GM12878 (cell line): ENCODE measurements at regions not wholly inside any gene's neighbourhood (a gene's known extent, or its start where the extent isn't known, plus 50 kb on each side); places are given as distances from the start of the nearest gene placed in this dataset.
"Not testable (repeated sequence)": the region's sequence is repeated elsewhere in the genome, so short reads cannot be mapped to it uniquely, and the experiment has no call there.

Experiments used
- CBX5 ChIP-seq: sonication (generic); IDR thresholded peaks from 2 replicates; pipeline ENCODE4 v1.6.1; 2016; ENCODE audit warnings: low read depth, moderate library complexity, mild to moderate bottlenecking, inconsistent platforms
- CEBPB ChIP-seq, 2 experiments: fragments of 150-350 bp in 1 of 2; IDR thresholded peaks; 2 replicates each; pipeline ENCODE4 v1.6.1; 2012 to 2014; ENCODE audit warnings: low read depth in 2 of 2, low read length in 2 of 2, borderline replicate concordance in 1 of 2, inconsistent platforms in 1 of 2
- CREM ChIP-seq: IDR thresholded peaks from 2 replicates; pipeline ENCODE4 v1.6.1; 2014; ENCODE audit warnings: antibody characterized with exemption, low read depth
- EP300 ChIP-seq, 2 experiments: fragments of 150-350 bp in 1 of 2; IDR thresholded peaks; 2 replicates each; pipeline ENCODE4 v1.6.1; 2011 to 2012; ENCODE audit warnings: low read depth in 2 of 2, low read length in 2 of 2, borderline replicate concordance in 1 of 2, improper control_type of control experiment in 1 of 2, inconsistent platforms in 1 of 2; ENCODE audit not compliant: control insufficient read depth in 1 of 2
- IKZF1 ChIP-seq: fragments of 450-650 bp; conservative IDR thresholded peaks from 2 replicates; pipeline ENCODE4 v1.6.1; 2017; ENCODE audit warnings: antibody characterized with exemption, mild to moderate bottlenecking
- NFXL1 ChIP-seq: fragments of 450-650 bp; IDR thresholded peaks from 2 replicates; pipeline ENCODE4 v1.6.1; 2017; ENCODE audit warnings: antibody characterized with exemption, mild to moderate bottlenecking, borderline replicate concordance
- NRF1 ChIP-seq: conservative IDR thresholded peaks from 2 replicates; pipeline ENCODE4 v1.6.1; 2011; ENCODE audit warnings: mild to moderate bottlenecking, low read depth, low read length, improper control_type of control experiment
- SMC3 ChIP-seq: IDR thresholded peaks from 2 replicates; pipeline ENCODE4 v1.6.1; 2011; ENCODE audit warnings: low read length, improper control_type of control experiment, borderline replicate concordance
- SRF ChIP-seq, 2 experiments: IDR thresholded peaks; 2 replicates each; pipeline ENCODE4 v1.6.1; 2011; ENCODE audit warnings: low read depth in 2 of 2, low read length in 2 of 2, mild to moderate bottlenecking in 1 of 2, moderate library complexity in 1 of 2
- YY1 ChIP-seq: IDR thresholded peaks from 2 replicates; pipeline ENCODE4 v1.6.1; 2011; ENCODE audit warnings: low read depth, mild to moderate bottlenecking, low read length
- TF ChIP-seq, protein P1 (sequence below), 3 experiments: IDR thresholded peaks in 2 of 3; conservative IDR thresholded peaks in 1 of 3; 2 replicates each; pipeline ENCODE4 v1.5.1; 2011; ENCODE audit warnings: low read depth in 3 of 3, low read length in 3 of 3, mild to moderate bottlenecking in 3 of 3, control low read depth in 2 of 3, moderate library complexity in 2 of 3, inconsistent platforms in 1 of 3, mixed read lengths in 1 of 3; ENCODE audit not compliant: control insufficient read depth in 2 of 3, insufficient read depth in 1 of 3; ENCODE audit errors: extremely low read depth in 1 of 3
- TF ChIP-seq, protein P2 (sequence below): IDR thresholded peaks from 2 replicates; pipeline ENCODE4 v1.6.1; 2012; ENCODE audit warnings: low read length, inconsistent platforms
- TF ChIP-seq, protein P3 (sequence below): fragments of 450-650 bp; IDR thresholded peaks from 2 replicates; pipeline ENCODE4 v1.6.1; 2016; ENCODE audit warnings: mild to moderate bottlenecking

DNA sequence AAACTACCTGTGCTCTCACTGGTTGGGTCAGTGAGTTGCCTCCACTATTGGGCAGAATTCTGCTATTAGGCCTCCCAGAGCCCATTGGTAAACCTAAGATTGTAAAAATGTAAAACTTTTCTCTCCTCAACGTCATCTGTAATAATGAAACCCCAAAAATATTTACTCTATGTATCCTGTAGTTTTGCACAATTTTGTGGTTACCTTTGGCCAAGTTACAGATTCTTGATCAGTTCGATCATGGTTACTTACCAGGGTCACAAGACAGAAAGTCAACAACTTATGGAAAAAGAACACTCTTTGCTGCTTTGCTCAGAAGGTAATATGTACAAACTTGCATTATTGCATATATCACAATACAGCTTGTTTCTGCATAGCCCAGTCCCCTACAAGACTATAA is 83.7 kb upstream of the KIF2A start:
- TF ChIP-seq, protein P1, sequence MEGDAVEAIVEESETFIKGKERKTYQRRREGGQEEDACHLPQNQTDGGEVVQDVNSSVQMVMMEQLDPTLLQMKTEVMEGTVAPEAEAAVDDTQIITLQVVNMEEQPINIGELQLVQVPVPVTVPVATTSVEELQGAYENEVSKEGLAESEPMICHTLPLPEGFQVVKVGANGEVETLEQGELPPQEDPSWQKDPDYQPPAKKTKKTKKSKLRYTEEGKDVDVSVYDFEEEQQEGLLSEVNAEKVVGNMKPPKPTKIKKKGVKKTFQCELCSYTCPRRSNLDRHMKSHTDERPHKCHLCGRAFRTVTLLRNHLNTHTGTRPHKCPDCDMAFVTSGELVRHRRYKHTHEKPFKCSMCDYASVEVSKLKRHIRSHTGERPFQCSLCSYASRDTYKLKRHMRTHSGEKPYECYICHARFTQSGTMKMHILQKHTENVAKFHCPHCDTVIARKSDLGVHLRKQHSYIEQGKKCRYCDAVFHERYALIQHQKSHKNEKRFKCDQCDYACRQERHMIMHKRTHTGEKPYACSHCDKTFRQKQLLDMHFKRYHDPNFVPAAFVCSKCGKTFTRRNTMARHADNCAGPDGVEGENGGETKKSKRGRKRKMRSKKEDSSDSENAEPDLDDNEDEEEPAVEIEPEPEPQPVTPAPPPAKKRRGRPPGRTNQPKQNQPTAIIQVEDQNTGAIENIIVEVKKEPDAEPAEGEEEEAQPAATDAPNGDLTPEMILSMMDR (IDR thresholded peaks at IDR 0.05 in 2 of 3, conservative IDR thresholded peaks at IDR 0.05 in 1 of 3; ENCODE audit: control insufficient read depth in 2 of 3, extremely low read depth in 1 of 3, insufficient read depth in 1 of 3, low read depth in 3 of 3, low read length in 3 of 3): not testable (repeated sequence)
- TF ChIP-seq CEBPB (IDR thresholded peaks at IDR 0.05; ENCODE audit: borderline replicate concordance in 1 of 2, low read depth in 2 of 2, low read length in 2 of 2); EP300 (IDR thresholded peaks at IDR 0.05; ENCODE audit: borderline replicate concordance in 1 of 2, control insufficient read depth in 1 of 2, low read depth in 2 of 2, low read length in 2 of 2); YY1; NFXL1; NRF1; SRF (IDR thresholded peaks at IDR 0.05; ENCODE audit: low read depth in 2 of 2, low read length in 2 of 2); IKZF1; CBX5; CREM; SMC3: not testable (repeated sequence)
- TF ChIP-seq, protein P2, sequence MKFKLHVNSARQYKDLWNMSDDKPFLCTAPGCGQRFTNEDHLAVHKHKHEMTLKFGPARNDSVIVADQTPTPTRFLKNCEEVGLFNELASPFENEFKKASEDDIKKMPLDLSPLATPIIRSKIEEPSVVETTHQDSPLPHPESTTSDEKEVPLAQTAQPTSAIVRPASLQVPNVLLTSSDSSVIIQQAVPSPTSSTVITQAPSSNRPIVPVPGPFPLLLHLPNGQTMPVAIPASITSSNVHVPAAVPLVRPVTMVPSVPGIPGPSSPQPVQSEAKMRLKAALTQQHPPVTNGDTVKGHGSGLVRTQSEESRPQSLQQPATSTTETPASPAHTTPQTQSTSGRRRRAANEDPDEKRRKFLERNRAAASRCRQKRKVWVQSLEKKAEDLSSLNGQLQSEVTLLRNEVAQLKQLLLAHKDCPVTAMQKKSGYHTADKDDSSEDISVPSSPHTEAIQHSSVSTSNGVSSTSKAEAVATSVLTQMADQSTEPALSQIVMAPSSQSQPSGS: not testable (repeated sequence)
- TF ChIP-seq, protein P3, sequence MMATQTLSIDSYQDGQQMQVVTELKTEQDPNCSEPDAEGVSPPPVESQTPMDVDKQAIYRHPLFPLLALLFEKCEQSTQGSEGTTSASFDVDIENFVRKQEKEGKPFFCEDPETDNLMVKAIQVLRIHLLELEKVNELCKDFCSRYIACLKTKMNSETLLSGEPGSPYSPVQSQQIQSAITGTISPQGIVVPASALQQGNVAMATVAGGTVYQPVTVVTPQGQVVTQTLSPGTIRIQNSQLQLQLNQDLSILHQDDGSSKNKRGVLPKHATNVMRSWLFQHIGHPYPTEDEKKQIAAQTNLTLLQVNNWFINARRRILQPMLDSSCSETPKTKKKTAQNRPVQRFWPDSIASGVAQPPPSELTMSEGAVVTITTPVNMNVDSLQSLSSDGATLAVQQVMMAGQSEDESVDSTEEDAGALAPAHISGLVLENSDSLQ: not testable (repeated sequence)
